ENCODE measurements at regions not wholly inside any gene's neighbourhood (a gene's known extent, or its start where the extent isn't known, plus 50 kb on each side); places are given as distances from the start of the nearest gene placed in this dataset.

GRCh38 chr4:173699841-173700475 lies 169.9 kb upstream of the HAND2 start:
- H2BK12ac ChIP-seq (ENCODE audit: low read length in 2 of 2), result no peak overlapping the region
- H3K27ac ChIP-seq (ENCODE audit: low read length, poor library complexity, severe bottlenecking), result no peak overlapping the region
- no peak overlapping the region for H3K14ac ChIP-seq (ENCODE audit: low read length in 2 of 2)
- no peak overlapping the region for H3K23ac ChIP-seq (ENCODE audit: low read length in 2 of 2)
- H2BK15ac ChIP-seq (ENCODE audit: low read depth, poor library complexity, severe bottlenecking), result no peak overlapping the region
- H3K4me2 ChIP-seq (ENCODE audit: low read length, poor library complexity, severe bottlenecking), result no peak overlapping the region
- no peak overlapping the region for H4K8ac ChIP-seq (ENCODE audit: low read length)
- H3K18ac ChIP-seq (ENCODE audit: low read depth in 1 of 2, low read length in 2 of 2), result no peak overlapping the region
- WGBS, result 87% methylated on average over 1 of the region's 2 CpGs
- no peak for DNase-seq
- no peaks in the 10 kb centered on the region for H3K36me3 ChIP-seq (ENCODE audit: control insufficient read depth in 1 of 2, insufficient read depth in 2 of 2, low read depth in 1 of 2, low read length in 2 of 2)
- no peak overlapping the region for H2BK120ac ChIP-seq (ENCODE audit: low read depth, low read length)
- H3K79me1 ChIP-seq (replicated peaks; ENCODE audit: low read length, poor library complexity, severe bottlenecking), result no peaks in the 10 kb centered on the region
- no peaks in the 10 kb centered on the region for H3K4me1 ChIP-seq (ENCODE audit: control insufficient read depth, insufficient read depth, low read depth, low read length)
- H3K4me3 ChIP-seq (ENCODE audit: insufficient read depth in 1 of 2, low read depth in 1 of 2, low read length in 2 of 2), result no peak overlapping the region
- no peak overlapping the region for H2AFZ ChIP-seq (ENCODE audit: low read depth, low read length)
- H2AK5ac ChIP-seq (ENCODE audit: low read length, severe bottlenecking), result no peak overlapping the region
- no peak overlapping the region for H3K9ac ChIP-seq (ENCODE audit: low read length)
- H3K9me3 ChIP-seq (ENCODE audit: control insufficient read depth, low read length), result no peaks in the 10 kb centered on the region
- no peak overlapping the region for H4K91ac ChIP-seq (ENCODE audit: low read length)
- no peaks in the 10 kb centered on the region for H3K27me3 ChIP-seq (ENCODE audit: control insufficient read depth in 1 of 2, insufficient read depth in 1 of 2, low read length in 2 of 2)
- H3K4ac ChIP-seq (ENCODE audit: low read depth in 1 of 2, low read length in 2 of 2), result no peak overlapping the region
- no peak overlapping the region for H2BK5ac ChIP-seq (ENCODE audit: low read depth, low read length, poor library complexity, severe bottlenecking)

- no peak overlapping the region for H2BK120ac ChIP-seq (ENCODE audit: low read depth, low read length)
- H3K9ac ChIP-seq (ENCODE audit: low read length), result no peak overlapping the region
- H3K4me1 ChIP-seq (ENCODE audit: control insufficient read depth, insufficient read depth, low read depth, low read length), result no peaks in the 10 kb centered on the region
- no peaks in the 10 kb centered on the region for H3K36me3 ChIP-seq (ENCODE audit: control insufficient read depth in 1 of 2, insufficient read depth in 2 of 2, low read depth in 1 of 2, low read length in 2 of 2)
- no peak overlapping the region for H3K4me2 ChIP-seq (ENCODE audit: low read length, poor library complexity, severe bottlenecking)
- H3K23ac ChIP-seq (ENCODE audit: low read length in 2 of 2), result no peak overlapping the region
- no peaks in the 10 kb centered on the region for H3K9me3 ChIP-seq (ENCODE audit: control insufficient read depth, low read length)
- no peak overlapping the region for H3K18ac ChIP-seq (ENCODE audit: low read depth in 1 of 2, low read length in 2 of 2)
- H4K8ac ChIP-seq (ENCODE audit: low read length), result no peak overlapping the region
- no peaks in the 10 kb centered on the region for H3K27me3 ChIP-seq (ENCODE audit: control insufficient read depth in 1 of 2, insufficient read depth in 1 of 2, low read length in 2 of 2)
- no peak for DNase-seq
- H2BK15ac ChIP-seq (ENCODE audit: low read depth, poor library complexity, severe bottlenecking), result no peak overlapping the region
- no peaks in the 10 kb centered on the region for H3K79me1 ChIP-seq (replicated peaks; ENCODE audit: low read length, poor library complexity, severe bottlenecking)
- H2AFZ ChIP-seq (ENCODE audit: low read depth, low read length), result no peak overlapping the region
- H3K27ac ChIP-seq (ENCODE audit: low read length, poor library complexity, severe bottlenecking), result no peak overlapping the region
- peak overlapping the region in 1 of 2 experiments; percentile 15 for H3K4me3 ChIP-seq (ENCODE audit: insufficient read depth in 1 of 2, low read depth in 1 of 2, low read length in 2 of 2)
- no peak overlapping the region for H3K4ac ChIP-seq (ENCODE audit: low read depth in 1 of 2, low read length in 2 of 2)
- WGBS, result 85% methylated on average over 8 of the region's 10 CpGs
- no peak overlapping the region for H2AK5ac ChIP-seq (ENCODE audit: low read length, severe bottlenecking)
- H2BK12ac ChIP-seq (ENCODE audit: low read length in 2 of 2), result no peak overlapping the region
- H4K91ac ChIP-seq (ENCODE audit: low read length), result no peak overlapping the region
- no peak overlapping the region for H2BK5ac ChIP-seq (ENCODE audit: low read depth, low read length, poor library complexity, severe bottlenecking)
- H3K14ac ChIP-seq (ENCODE audit: low read length in 2 of 2), result no peak overlapping the region
Measured at GRCh38 chr4:173698557-173699262, 168.7 kb upstream of the HAND2 start.

GRCh38 chr4:173697840-173698239 lies 167.8 kb upstream of the HAND2 start:
- Histone ChIP-seq H2AFZ (ENCODE audit: low read depth, low read length) (no peak overlapping the region), H3K4me1 (ENCODE audit: control insufficient read depth, insufficient read depth, low read depth, low read length) (no peaks in the 10 kb centered on the region), H2BK15ac (ENCODE audit: low read depth, poor library complexity, severe bottlenecking) (no peak overlapping the region), H3K27me3 (ENCODE audit: control insufficient read depth in 1 of 2, insufficient read depth in 1 of 2, low read length in 2 of 2) (no peaks in the 10 kb centered on the region), H3K9ac (ENCODE audit: low read length) (no peak overlapping the region), H4K91ac (ENCODE audit: low read length) (no peak overlapping the region), H3K4ac (ENCODE audit: low read depth in 1 of 2, low read length in 2 of 2) (no peak overlapping the region), H2AK5ac (ENCODE audit: low read length, severe bottlenecking) (no peak overlapping the region), H2BK5ac (ENCODE audit: low read depth, low read length, poor library complexity, severe bottlenecking) (no peak overlapping the region), H3K23ac (ENCODE audit: low read length in 2 of 2) (no peak overlapping the region), H3K36me3 (ENCODE audit: control insufficient read depth in 1 of 2, insufficient read depth in 2 of 2, low read depth in 1 of 2, low read length in 2 of 2) (no peaks in the 10 kb centered on the region), H3K27ac (ENCODE audit: low read length, poor library complexity, severe bottlenecking) (no peak overlapping the region), H4K8ac (ENCODE audit: low read length) (no peak overlapping the region), H3K18ac (ENCODE audit: low read depth in 1 of 2, low read length in 2 of 2) (no peak overlapping the region), H3K9me3 (ENCODE audit: control insufficient read depth, low read length) (no peaks in the 10 kb centered on the region), H3K4me2 (ENCODE audit: low read length, poor library complexity, severe bottlenecking) (no peak overlapping the region), H2BK12ac (ENCODE audit: low read length in 2 of 2) (no peak overlapping the region), H3K4me3 (ENCODE audit: insufficient read depth in 1 of 2, low read depth in 1 of 2, low read length in 2 of 2) (no peak overlapping the region), H3K79me1 (replicated peaks; ENCODE audit: low read length, poor library complexity, severe bottlenecking) (no peaks in the 10 kb centered on the region), H3K14ac (ENCODE audit: low read length in 2 of 2) (no peak overlapping the region), H2BK120ac (ENCODE audit: low read depth, low read length) (no peak overlapping the region)
- no peak for DNase-seq
- WGBS, result 97% methylated on average over 4 of the region's 4 CpGs

- Histone ChIP-seq H3K18ac (ENCODE audit: low read depth in 1 of 2, low read length in 2 of 2) (no peak overlapping the region), H2BK5ac (ENCODE audit: low read depth, low read length, poor library complexity, severe bottlenecking) (no peak overlapping the region), H3K4me3 (ENCODE audit: insufficient read depth in 1 of 2, low read depth in 1 of 2, low read length in 2 of 2) (no peak overlapping the region), H3K23ac (ENCODE audit: low read length in 2 of 2) (no peak overlapping the region), H3K9me3 (ENCODE audit: control insufficient read depth, low read length) (no peaks in the 10 kb centered on the region), H3K4me1 (ENCODE audit: control insufficient read depth, insufficient read depth, low read depth, low read length) (no peaks in the 10 kb centered on the region), H2BK12ac (ENCODE audit: low read length in 2 of 2) (no peak overlapping the region), H2AFZ (ENCODE audit: low read depth, low read length) (no peak overlapping the region), H2BK15ac (ENCODE audit: low read depth, poor library complexity, severe bottlenecking) (no peak overlapping the region), H2BK120ac (ENCODE audit: low read depth, low read length) (no peak overlapping the region), H4K8ac (ENCODE audit: low read length) (no peak overlapping the region), H3K79me1 (replicated peaks; ENCODE audit: low read length, poor library complexity, severe bottlenecking) (no peaks in the 10 kb centered on the region), H3K4me2 (ENCODE audit: low read length, poor library complexity, severe bottlenecking) (no peak overlapping the region), H4K91ac (ENCODE audit: low read length) (no peak overlapping the region), H3K9ac (ENCODE audit: low read length) (no peak overlapping the region), H3K27ac (ENCODE audit: low read length, poor library complexity, severe bottlenecking) (no peak overlapping the region), H3K14ac (ENCODE audit: low read length in 2 of 2) (no peak overlapping the region), H3K27me3 (ENCODE audit: control insufficient read depth in 1 of 2, insufficient read depth in 1 of 2, low read length in 2 of 2) (no peaks in the 10 kb centered on the region), H2AK5ac (ENCODE audit: low read length, severe bottlenecking) (no peak overlapping the region), H3K4ac (ENCODE audit: low read depth in 1 of 2, low read length in 2 of 2) (no peak overlapping the region), H3K36me3 (ENCODE audit: control insufficient read depth in 1 of 2, insufficient read depth in 2 of 2, low read depth in 1 of 2, low read length in 2 of 2) (no peaks in the 10 kb centered on the region)
- no CpG with 5 or more reads among the region's 1 CpG for WGBS
- no peak for DNase-seq
Measured at GRCh38 chr4:173696551-173696950, 166.5 kb upstream of the HAND2 start.

Measured in mesenchymal stem cell (in vitro differentiated cells and primary cell).